GM18499 (cell line): ENCODE measurements at regions not wholly inside any gene's neighbourhood (a gene's known extent, or its start where the extent isn't known, plus 50 kb on each side); places are given as distances from the start of the nearest gene placed in this dataset.

Source experiments
- ATAC-seq: cut with Tn5 transposase; IDR thresholded peaks from one replicate; pipeline ENCODE4 v1.9.1; 2021; ENCODE audit warnings: moderate number of reproducible peaks; ENCODE audit not compliant: insufficient read depth, unreplicated experiment

DNA sequence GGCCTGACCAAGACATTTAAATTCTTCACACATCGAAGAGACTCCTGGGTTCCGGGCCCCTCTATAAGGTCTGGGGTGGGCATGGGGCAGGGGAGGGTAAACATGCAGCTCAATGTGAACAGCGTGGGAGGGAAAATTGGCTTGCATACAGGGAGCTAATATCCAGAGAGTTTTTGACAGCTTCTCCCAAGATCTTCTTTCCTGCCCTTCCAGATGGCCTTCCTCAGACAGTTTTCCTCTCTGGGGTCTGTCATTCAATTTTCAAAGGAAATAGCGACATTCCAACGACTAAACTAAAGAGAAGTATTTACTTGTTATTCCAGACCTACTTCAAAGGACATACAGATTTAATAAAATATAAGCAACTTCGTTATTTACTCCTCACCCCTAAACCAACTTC, 1030.6 kb downstream of the MCTP2 start:
- ATAC-seq = no peak

- ATAC-seq = no peak
These were observed 1031.7 kb downstream of the MCTP2 start for GRCh38 chr15:95262866-95263564.

DNA sequence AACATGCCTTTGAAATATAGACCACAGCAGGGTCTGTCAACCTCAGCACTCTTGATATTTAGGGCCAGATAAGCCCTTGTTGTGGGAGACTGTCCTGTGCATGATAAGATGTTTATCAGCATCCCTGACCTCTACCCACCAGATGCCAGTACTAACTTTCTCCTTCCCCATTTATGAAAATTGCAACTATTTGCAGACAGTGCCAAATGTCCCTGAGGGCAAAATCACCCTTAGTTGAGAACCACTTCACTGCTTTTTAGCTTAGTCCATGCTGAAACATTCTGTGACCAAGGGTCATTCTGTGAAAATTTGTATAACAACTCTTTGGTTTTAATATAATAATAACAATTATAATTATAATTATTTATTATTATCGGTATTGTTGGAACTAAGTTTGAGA, 1032.4 kb downstream of the MCTP2 start:
- no peak for ATAC-seq

DNA sequence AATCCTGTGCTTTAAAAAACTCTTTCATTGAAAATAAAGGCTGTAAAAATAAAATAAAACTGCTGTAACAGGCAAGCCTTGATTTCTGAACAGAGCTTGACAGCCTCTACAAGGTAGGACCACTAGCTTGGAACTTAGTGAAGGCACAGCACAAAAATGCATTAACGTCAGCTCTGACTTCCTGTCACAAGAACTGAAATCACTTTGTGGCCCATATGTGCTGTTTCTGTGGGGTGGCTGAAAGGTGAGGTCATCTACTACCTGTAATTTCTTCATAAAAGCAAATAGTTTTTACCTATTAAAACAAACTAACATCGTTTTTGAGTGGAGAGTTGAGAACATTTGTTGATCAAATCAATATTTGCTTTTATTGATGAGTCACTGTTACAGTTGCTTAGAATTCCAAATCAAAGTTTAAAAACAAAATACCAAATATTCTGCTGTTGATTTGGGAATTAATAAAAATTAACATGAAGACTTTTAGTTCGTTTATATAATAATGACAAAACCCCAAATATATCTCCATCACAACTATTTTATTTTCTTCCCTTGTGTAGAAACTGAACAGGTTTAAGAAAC, 1034.1 kb downstream of the MCTP2 start:
- ATAC-seq = no peak

GRCh38 chr15:95266451-95267061, 1035.2 kb downstream of the MCTP2 start:
- no peak for ATAC-seq

- ATAC-seq = no peak
These were observed 1036.1 kb downstream of the MCTP2 start for GRCh38 chr15:95267481-95267880.

DNA sequence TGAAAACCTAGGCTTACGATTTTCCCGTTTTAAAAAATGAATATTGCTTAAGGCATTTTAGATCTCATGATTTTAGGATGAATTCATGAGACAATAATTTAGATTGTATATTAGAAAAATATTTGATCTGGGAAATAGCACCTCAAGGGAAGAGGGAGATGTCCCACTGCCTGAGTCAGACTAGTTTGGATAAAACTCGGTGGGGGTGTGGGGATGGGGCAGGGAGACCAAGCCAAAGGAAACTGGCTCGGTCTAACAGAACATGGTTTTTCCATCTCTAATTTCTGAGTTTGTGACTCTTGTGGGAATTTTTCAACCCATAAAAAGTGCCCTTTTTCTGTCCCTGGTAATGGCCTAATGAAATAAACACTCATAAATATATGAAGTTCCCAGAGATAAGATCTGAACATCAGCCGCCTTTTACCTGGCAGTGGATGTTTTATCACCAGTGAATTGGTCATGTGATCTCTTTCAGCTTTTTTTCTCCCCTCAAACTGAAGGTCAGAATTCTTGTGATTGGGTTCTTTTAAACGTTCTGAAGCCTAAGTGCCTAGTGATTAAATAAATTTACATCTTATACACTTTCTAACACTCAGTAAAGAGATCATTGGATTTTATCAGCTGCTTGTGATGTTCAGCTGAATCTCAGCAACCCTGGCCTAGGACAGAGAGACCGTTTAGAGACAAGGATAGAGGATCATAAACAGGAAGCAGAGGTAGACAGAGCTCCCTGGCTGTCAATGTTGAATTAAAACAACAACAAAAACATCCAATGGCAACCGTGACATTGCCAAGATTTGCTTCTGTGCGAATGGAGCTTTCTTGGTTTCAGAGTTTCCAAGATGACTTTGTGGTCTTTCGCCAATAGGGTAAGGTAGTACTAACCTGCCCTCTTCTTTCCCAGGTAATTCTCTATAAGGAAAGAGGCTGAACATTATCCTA, 1038.2 kb downstream of the MCTP2 start:
- no peak for ATAC-seq

DNA sequence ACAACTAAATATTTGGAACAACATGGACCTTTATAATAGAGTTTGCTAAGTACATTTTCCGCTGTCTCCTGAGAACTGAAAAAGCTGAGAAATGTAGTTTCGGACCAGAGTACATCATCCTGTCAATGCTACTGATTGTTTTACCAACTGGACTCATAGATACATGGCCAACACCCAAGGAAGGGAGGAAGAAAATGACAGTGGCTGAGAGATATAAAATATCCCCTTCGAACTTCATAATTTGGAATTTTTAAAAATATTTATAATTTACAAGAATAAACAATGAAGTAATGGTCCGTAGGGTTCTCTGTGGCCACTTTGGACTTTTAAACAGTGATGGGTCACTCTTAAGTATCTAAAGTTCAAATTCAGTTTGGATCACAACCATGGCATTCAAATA, 1042.7 kb downstream of the MCTP2 start:
- ATAC-seq = no peak

GRCh38 chr15:95277266-95277665, 1045.9 kb downstream of the MCTP2 start:
- no peak for ATAC-seq

DNA sequence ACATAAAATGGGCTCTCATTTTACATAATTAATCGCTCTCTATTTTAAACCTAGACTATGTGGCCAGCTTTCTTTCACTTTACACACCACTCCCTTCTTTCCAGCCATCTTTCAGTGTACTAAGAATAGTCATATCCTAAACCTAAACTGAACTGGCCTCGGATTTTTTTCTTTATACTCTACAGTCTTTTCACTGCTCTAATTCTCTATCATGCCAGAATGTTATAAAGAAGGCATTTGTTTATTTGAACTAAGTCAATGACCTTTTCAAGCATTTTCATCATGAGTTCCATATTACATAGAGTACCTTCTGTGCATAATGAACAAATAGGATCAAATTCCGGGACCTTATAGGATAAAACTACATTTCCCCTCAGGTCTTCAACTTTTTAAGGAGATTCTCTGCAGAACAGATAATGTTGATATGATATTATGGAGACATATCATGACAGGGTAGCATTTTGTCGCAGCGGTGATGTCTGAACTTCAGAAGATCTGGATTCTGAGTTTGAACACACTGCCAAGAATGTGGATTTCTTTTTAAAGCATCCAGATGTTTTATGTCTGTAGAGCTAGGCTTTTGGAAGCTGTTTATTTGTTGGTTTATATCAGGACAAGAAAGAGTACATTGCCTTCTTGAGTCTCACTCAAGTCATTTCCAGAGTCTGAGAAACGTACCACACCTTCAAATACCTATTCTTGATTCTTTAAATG, 1047.3 kb downstream of the MCTP2 start:
- ATAC-seq = no peak

GRCh38 chr15:95279277-95280019, 1048.1 kb downstream of the MCTP2 start:
- no peak for ATAC-seq

DNA sequence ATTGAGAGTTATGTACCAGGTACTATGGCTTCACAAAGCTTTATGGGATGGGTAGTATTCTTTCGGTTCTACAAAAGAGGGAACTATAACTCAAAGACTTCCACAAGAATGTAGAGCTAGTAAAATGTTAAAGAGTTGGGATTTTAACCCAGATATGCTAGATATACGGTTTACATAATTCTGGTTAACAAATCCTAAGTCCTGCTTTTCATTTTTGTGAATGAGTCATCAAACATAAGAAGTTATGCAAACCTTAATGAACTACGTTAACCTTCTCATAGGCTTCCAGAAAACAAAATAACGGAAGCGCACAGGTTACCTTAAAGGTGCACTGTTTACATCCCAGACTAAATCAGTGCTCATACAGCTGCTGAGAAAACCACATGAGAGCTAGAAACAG, 1049.3 kb downstream of the MCTP2 start:
- no peak for ATAC-seq

- no peak for ATAC-seq
These were observed 1049.0 kb upstream of the NR2F2 start for GRCh38 chr15:95281470-95281869.

DNA sequence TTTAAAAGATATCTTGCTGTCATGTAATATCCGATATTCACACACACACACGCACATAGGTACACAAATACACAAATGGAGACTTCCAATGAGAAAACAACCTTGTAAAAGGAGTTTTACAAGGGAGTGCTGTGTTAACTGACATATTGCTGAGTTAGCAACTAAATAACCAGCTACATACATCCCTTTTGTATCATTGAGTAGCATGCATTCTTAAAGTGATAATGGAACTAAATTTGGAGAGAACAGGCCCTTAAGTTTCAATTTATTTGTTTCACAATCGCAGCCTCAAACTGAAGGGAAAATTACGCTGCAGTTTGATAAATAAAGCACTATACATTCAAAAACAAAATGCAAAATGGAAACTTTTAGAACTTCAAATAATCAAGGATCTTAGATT, 1046.0 kb upstream of the NR2F2 start:
- ATAC-seq = no peak

GRCh38 chr15:95284933-95285421, 1045.5 kb upstream of the NR2F2 start:
- no peak for ATAC-seq

DNA sequence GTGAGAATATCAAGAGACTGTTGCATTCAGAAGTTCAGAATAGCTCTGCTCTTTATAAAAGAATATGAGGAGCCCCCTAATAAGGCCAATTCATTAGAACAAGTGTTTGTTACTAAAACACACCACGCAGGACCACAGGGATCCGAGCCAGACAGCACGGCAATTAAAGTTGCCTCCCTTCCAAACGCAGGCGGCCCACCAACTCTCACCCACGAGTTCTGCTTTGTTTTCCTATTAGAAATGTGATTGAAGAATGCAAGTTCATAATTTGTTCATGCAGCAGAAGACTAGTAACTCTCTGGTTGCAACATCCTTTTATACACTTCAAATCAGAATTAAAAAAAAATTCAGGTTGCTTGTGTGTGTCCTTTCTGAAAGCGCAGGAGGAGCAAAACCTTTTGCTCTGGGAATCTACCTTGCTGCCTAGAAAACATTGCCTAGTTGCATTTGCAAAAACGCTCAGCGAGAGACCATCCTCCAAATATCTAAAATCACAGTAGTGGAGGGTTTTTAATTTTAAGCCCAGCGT, 1044.1 kb upstream of the NR2F2 start:
- ATAC-seq = no peak

- no peak for ATAC-seq
These were observed 1042.8 kb upstream of the NR2F2 start for GRCh38 chr15:95287720-95288103.

GRCh38 chr15:95288626-95289025, 1041.9 kb upstream of the NR2F2 start:
- ATAC-seq = no peak
